HG03558 (cell line): ENCODE measurements at regions not wholly inside any gene's neighbourhood (a gene's known extent, or its start where the extent isn't known, plus 50 kb on each side); places are given as distances from the start of the nearest gene placed in this dataset.
"Not testable (repeated sequence)": the region's sequence is repeated elsewhere in the genome, so short reads cannot be mapped to it uniquely, and the experiment has no call there.

ENCODE experiments used
- ATAC-seq: cut with Tn5 transposase; IDR thresholded peaks from one replicate; pipeline ENCODE4 v1.9.1; 2021; ENCODE audit warnings: moderate number of reproducible peaks; ENCODE audit not compliant: unreplicated experiment; ENCODE audit errors: extremely low read depth

GRCh38 chr2:125576558-125576957, 1079.4 kb upstream of the GYPC start:
- ATAC-seq = no peak

DNA sequence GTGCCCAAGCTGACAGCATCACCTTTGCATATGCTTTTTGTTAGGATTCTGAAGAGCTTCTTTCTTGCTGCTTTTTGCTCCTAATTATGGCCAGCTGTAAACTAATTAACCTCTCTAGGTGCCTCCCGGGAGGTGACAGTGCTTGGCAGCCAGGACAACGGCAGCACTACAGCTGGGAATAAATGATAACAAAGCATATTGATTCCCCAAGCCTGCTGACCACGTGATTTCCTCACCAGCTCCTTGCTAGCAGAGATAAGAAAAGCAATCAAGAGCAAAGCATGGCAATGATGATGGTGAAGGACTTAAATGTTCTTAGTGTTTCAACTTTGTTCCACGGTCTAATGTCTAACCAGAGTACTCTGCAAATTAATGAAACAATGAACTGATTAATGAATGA, 1074.4 kb upstream of the GYPC start:
- no peak for ATAC-seq

DNA sequence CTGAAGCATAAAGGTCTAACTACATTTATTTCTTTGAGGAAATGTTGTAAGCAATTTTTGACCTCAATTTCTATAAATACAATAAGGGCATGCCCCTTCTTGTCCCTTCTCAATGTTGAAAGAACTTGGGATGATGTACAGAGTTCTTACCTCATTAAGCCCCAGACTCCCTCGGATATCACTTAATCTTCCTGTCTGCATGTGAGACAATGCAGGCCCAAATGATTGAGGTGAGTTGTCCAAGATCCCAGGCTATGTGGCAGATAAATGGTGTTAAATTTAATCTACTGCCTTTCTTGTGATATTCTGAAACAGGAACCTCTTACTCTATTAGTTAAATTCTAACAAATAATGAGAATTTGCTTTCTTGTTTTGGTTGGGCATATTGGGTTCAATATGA, 1073.4 kb upstream of the GYPC start:
- ATAC-seq = no peak

GRCh38 chr2:125584732-125585131, 1071.2 kb upstream of the GYPC start:
- no peak for ATAC-seq

DNA sequence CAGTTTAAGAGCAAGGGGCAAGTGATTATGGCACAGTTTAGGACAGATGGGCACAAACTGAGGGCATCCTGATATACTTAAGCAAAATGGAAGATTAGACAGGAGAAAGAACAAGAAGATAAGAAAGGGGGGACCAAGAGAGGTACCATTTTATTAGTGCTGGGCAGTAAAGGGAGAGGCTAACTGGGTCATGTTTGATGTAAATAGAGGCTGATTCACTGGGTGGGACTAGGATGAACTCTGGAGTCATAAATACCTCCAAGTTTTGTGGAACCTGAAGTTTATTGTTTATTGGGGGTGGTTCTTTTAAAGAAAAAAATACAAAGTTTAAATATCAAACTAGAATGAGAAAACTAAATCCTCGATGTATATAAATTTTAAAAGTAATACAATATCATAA, 1067.2 kb upstream of the GYPC start:
- no peak for ATAC-seq

DNA sequence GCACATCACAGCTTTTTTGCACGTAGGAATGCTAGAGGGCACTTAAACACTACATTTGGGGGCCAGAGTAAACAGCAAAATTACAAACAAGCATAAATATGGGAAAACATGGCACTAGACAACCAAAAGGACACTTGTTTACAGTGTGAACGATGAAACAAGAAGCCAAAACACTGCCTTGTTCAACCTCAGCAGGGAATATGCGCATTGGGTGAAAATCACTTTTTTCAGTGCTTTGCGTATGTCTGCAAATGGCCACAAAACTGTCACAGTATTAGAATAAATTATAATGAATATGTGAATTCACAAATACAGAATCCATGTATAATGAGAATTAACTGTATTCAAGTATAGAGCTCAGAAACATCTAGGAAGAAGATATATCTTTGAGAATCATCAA, 1064.0 kb upstream of the GYPC start:
- ATAC-seq = no peak

DNA sequence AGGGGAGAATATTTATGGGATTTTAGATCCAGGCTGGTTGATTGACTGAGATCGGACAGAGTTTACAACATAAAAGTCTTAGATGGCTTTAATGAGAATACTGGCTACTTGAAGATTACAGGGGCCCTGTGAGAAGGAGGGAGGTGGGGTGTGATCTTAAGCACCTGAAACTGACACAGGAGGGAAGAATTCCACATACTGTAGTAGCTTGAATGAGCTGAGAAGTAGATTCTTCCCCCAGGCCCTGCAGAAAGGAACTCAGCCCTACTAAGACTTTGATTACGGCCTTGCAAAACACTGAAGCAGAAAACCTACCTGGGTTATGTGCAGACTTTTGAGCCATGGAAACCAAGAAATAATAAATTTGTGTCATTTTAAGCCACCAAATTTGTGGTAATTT, 1062.9 kb upstream of the GYPC start:
- no peak for ATAC-seq

- no peak for ATAC-seq
These were observed 1059.3 kb upstream of the GYPC start for GRCh38 chr2:125596612-125597011.

DNA sequence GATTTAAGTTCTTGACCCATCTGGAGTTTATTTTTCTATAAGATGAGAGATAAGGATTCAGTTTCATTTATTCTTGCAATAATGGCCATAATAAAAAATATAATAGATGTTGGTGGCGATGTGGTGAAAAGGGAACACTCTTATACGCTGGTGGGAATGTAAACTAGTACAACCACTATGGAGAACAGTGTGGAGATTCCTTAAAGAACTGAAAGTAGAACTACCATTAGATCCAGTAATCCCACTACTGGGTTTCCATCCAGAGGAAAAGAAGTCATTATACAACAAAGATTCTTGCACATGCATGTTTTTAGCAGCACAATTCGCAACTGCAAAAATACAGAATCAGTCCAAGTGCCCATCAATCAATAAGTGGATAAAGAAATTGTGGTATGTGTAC, 1040.5 kb upstream of the GYPC start:
- ATAC-seq = no peak

- ATAC-seq = no peak
These were observed 1025.6 kb upstream of the GYPC start for GRCh38 chr2:125630377-125630776.

DNA sequence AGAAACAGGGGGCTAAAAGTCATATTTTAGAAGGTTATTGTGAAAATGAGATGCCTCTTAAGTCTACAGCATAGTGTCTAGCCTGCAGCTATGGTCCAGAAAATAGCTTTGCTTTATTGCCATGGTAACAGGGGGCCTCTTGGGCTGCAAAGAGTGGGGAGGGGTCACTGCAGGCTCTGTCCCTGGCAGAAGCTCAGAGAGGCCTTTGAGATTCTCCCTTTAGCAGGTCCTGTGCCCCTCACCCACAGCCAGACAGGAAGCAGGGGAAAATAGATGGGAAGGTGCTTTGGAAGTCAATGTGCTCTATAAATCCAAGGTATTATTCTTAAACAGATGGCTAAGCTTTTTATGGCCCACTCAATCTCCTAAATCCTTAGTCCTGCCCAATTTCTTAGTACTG, 1021.3 kb upstream of the GYPC start:
- no peak for ATAC-seq

DNA sequence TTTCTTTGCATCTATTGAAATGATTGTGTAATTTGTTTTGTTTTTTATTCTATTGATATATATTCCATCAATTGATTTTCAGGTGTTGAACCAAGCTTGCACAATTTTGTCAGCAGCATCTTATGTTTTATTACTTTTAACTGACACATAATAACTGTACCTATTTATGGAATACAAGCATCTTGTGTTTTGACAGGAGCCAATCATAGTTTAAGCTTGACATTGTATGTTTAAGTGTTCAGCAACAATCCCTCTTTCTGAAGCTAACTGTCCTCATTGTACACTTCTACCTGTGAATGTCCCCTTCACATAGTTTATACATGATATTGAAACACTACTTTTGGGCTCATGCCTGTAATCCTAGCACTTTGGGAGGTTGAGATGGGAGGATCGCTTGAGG, 1017.6 kb upstream of the GYPC start:
- ATAC-seq = no peak

- no peak for ATAC-seq
These were observed 1013.9 kb upstream of the GYPC start for GRCh38 chr2:125642032-125642431.

GRCh38 chr2:125643128-125643527, 1012.8 kb upstream of the GYPC start:
- ATAC-seq = no peak

- no peak for ATAC-seq
These were observed 1012.4 kb upstream of the GYPC start for GRCh38 chr2:125643585-125643984.

GRCh38 chr2:125644257-125644656, 1011.7 kb upstream of the GYPC start:
- ATAC-seq = no peak

- no peak for ATAC-seq
These were observed 1003.7 kb upstream of the GYPC start for GRCh38 chr2:125652280-125652679.

DNA sequence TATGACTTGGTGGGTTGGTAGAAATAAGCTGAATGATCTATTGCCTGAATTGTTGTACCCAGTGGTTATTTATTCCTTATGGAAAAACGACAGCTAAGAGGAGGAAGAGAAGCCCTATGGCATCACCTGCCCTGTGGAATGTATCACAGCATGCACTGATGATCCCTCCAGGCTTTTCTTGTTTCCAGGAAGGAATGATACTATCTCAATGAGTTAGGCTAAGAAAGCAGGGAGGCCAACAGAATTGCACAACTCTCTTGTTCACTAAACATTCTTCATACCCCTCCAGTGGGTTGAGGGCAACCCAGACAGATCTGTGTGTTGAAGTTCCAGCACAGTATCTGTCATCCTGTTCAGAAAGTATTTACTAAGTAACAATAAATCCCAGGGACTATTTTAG, 1001.7 kb upstream of the GYPC start:
- ATAC-seq = no peak

- no peak for ATAC-seq
These were observed 999.8 kb upstream of the GYPC start for GRCh38 chr2:125656190-125656589.

- ATAC-seq = no peak
These were observed 997.4 kb upstream of the GYPC start for GRCh38 chr2:125658583-125658982.

GRCh38 chr2:125660369-125660768, 995.6 kb upstream of the GYPC start:
- not testable (repeated sequence) for ATAC-seq

GRCh38 chr2:125667630-125668029, 988.3 kb upstream of the GYPC start:
- no peak for ATAC-seq

GRCh38 chr2:125679903-125680302, 976.1 kb upstream of the GYPC start:
- ATAC-seq = no peak
